ENCODE measurements at regions not wholly inside any gene's neighbourhood (a gene's known extent, or its start where the extent isn't known, plus 50 kb on each side); places are given as distances from the start of the nearest gene placed in this dataset.

DNA sequence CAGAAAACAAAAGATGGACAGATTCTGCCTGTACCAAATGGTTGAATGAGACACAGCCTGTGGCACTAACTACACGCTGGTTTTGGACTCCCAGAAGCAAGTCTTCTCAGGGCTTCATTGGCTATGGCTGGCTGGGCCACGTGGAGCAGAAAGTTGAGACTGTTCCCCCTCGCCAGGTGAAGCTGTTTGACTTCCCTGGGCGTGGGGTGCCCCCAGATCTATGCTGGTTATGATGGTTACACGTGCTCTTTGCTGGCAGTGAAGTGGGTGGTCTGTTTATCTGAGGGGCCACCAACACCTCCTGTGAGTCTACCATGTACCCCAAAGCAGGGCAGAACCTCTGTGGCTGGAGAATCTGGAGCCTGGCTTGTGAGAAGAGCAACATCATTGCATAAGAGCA, 60.3 kb upstream of the EPHA6 start:
- TF ChIP-seq CTCF (IDR thresholded peaks at IDR 0.05 in 4 of 5, conservative IDR thresholded peaks at IDR 0.05 in 1 of 5) (no peak), POLR2A (IDR thresholded peaks at IDR 0.05) (no peak)

Data from gastrocnemius medialis (tissue), 4 donors.